Osteocyte (in vitro differentiated cells): ENCODE measurements at regions not wholly inside any gene's neighbourhood (a gene's known extent, or its start where the extent isn't known, plus 50 kb on each side); places are given as distances from the start of the nearest gene placed in this dataset.

Experiments used
- DNase-seq: peaks from one replicate; pipeline ENCODE4 v3.0.0; 2021; ENCODE audit warnings: mixed read lengths; ENCODE audit not compliant: unreplicated experiment; ENCODE audit errors: extremely low spot score
- H3K27ac Mint-ChIP-seq: one replicate; pipeline ENCODE4 v1.8.0; 2021; ENCODE audit warnings: mild to moderate bottlenecking, mixed read lengths; ENCODE audit not compliant: unreplicated experiment
- H3K27me3 Mint-ChIP-seq: one replicate; pipeline ENCODE4 v1.8.0; 2021; ENCODE audit warnings: mixed read lengths; ENCODE audit not compliant: unreplicated experiment
- H3K36me3 Mint-ChIP-seq: one replicate; pipeline ENCODE4 v1.8.0; 2021; ENCODE audit warnings: mixed read lengths; ENCODE audit not compliant: unreplicated experiment
- H3K4me1 Mint-ChIP-seq: one replicate; pipeline ENCODE4 v1.8.0; 2021; ENCODE audit warnings: mixed read lengths; ENCODE audit not compliant: unreplicated experiment
- H3K4me3 Mint-ChIP-seq: one replicate; pipeline ENCODE4 v1.8.0; 2021; ENCODE audit warnings: mild to moderate bottlenecking, moderate library complexity, mixed read lengths; ENCODE audit not compliant: unreplicated experiment
- H3K9me3 Mint-ChIP-seq: one replicate; pipeline ENCODE4 v1.8.0; 2021; ENCODE audit warnings: mixed read lengths; ENCODE audit not compliant: unreplicated experiment
- CTCF ChIP-seq: fragments of 200-600 bp; sonication (generic); IDR thresholded peaks from 2 replicates; pipeline ENCODE4 v1.5.0; 2021; ENCODE audit warnings: antibody characterized with exemption, mild to moderate bottlenecking, moderate library complexity

GRCh38 chr13:77389625-77390000, 62.7 kb upstream of the MYCBP2 start:
- Mint-ChIP-seq H3K27me3 (peaks cover 6% of the 10 kb centered on the region), H3K4me1 (peaks cover 27% of the 10 kb centered on the region), H3K4me3 (no peak overlapping the region), H3K27ac (no peak overlapping the region), H3K36me3 (no peaks in the 10 kb centered on the region), H3K9me3 (no peaks in the 10 kb centered on the region)
- no peak for DNase-seq
- no peak for TF ChIP-seq CTCF

- H3K36me3 Mint-ChIP-seq, result no peaks in the 10 kb centered on the region
- TF ChIP-seq CTCF, result no peak
- H3K4me1 Mint-ChIP-seq, result peaks cover 27% of the 10 kb centered on the region
- H3K27ac Mint-ChIP-seq, result no peak overlapping the region
- no peaks in the 10 kb centered on the region for H3K9me3 Mint-ChIP-seq
- H3K4me3 Mint-ChIP-seq, result no peak overlapping the region
- DNase-seq, result no peak
- H3K27me3 Mint-ChIP-seq, result peaks cover 6% of the 10 kb centered on the region
These were observed 62.2 kb upstream of the MYCBP2 start for GRCh38 chr13:77388944-77389624.

- Mint-ChIP-seq H3K36me3 (no peaks in the 10 kb centered on the region), H3K4me3 (no peak overlapping the region), H3K27me3 (peaks cover 2% of the 10 kb centered on the region), H3K9me3 (no peaks in the 10 kb centered on the region), H3K27ac (peak overlapping the region; percentile 16), H3K4me1 (peaks cover 34% of the 10 kb centered on the region)
- no peak for DNase-seq
- TF ChIP-seq CTCF, result no peak
These were observed 60.8 kb upstream of the MYCBP2 start for GRCh38 chr13:77387607-77388200.

GRCh38 chr13:77386880-77387606, 60.1 kb upstream of the MYCBP2 start:
- no peak for TF ChIP-seq CTCF
- DNase-seq, result no peak
- H3K4me3 Mint-ChIP-seq, result no peak overlapping the region
- H3K9me3 Mint-ChIP-seq, result no peaks in the 10 kb centered on the region
- H3K36me3 Mint-ChIP-seq, result no peaks in the 10 kb centered on the region
- peaks cover 2% of the 10 kb centered on the region for H3K27me3 Mint-ChIP-seq
- H3K27ac Mint-ChIP-seq, result peak overlapping the region; percentile 16
- peaks cover 35% of the 10 kb centered on the region for H3K4me1 Mint-ChIP-seq

DNA sequence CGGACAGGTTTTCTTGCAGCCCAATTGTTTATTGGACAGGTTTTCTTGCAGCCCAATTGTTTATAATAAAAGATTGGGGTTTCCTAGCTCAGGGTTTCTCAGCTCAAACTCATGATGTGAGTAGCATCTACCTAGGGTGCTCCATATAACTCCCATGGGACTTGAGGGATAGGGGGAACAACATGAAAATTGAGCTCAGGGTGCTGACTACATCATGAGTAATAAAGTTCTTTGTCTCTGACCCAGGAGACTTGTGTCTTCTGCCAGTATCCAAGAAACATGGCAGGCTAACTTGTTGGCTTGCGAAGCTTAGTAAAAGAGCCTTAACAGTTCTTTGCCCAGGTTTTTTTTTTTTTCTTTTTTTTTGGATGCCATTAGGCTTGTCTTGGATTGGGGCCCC, 59.2 kb upstream of the MYCBP2 start:
- Mint-ChIP-seq H3K9me3 (no peaks in the 10 kb centered on the region), H3K4me3 (no peak overlapping the region), H3K27me3 (no peaks in the 10 kb centered on the region), H3K27ac (no peak overlapping the region), H3K36me3 (no peaks in the 10 kb centered on the region), H3K4me1 (peaks cover 35% of the 10 kb centered on the region)
- no peak for TF ChIP-seq CTCF
- no peak for DNase-seq
